A204.1 (cell line): ENCODE measurements at regions not wholly inside any gene's neighbourhood (a gene's known extent, or its start where the extent isn't known, plus 50 kb on each side); places are given as distances from the start of the nearest gene placed in this dataset.

Source experiments
- FAIRE-seq: peaks from 2 replicates; lab custom pipeline; 2012; peaks lifted over from hg19 to GRCh38; lab: Jason Lieb, UNC

DNA sequence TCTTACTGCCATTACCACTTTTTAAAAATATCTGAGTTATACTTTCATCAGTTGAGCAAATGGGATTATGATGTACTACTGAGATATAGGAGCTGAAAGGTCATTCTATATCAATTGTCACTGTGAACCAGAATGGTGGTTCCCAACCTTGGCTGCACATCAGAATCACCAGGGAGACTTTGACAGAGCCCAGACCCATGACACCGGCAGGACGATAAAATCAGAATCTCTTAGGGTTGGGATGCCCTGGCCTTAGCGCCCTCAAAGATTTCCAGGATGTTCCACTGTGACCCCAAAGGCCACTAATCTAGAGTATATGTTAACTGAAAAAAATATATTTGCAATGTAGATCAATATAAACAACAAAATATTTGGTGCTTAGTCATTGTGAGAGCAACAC lies 355.1 kb downstream of the LIG4 start:
- no peak for FAIRE-seq

DNA sequence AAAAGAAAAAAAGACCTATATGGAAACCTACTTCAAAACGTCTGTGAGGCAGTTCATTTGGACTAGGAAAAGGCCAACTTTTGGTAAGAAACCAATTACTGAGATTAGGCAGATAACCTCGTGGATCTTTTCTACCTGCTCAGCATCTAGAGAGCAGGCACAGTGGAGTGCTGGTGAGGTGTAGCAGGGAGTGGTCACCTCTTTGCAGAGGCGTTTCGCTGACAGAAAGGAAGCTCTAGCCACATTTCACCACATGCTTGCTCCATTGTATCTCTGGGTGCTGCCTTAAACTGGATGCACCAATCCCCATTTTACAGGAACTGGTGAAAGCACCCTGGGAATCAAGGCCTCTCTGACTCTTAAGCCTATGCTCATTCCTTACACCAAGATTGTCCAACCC lies 360.5 kb downstream of the LIG4 start:
- FAIRE-seq = no peak

- FAIRE-seq = no peak
Observed at GRCh38 chr13:107852072-107852471, 363.3 kb downstream of the LIG4 start.

DNA sequence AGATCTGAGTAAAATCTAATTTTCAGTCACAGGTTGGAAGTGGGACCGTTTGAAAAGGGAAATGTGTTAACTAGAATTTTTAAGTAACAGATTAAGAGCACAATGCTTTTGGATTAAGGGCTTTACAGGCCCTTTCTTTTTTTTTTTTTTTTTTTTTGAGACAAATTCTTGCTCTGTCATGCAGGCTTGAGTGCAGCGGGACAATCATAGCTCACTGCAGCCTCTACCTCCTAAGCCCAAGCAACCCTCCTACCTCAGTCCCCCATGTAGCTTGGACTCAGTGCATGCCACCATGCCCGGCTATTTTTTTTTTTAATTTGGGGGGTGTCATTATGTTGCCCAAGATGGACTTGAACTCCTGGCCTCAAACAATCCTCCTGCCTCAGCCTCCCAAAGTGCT lies 363.7 kb downstream of the LIG4 start:
- FAIRE-seq = no peak

- no peak for FAIRE-seq
Observed at GRCh38 chr13:107847406-107847805, 367.9 kb downstream of the LIG4 start.

DNA sequence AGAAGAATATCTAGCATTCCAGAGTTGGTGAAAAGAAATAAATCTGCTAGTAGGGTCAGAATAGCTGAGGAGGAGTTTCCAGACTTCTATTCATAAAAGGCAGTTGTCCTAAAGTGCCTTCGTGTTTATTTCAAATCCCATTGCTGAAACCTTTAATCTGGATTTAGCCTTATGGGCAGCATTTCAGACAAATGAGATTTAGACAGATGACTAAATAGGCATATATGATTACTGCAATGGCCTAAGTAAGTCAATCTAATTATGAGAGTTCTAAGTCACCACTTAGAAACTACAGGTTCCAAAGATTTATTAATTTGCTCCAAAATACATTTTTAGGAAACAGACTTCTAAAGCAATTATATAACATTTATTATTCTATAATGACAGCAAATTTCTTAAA lies 368.7 kb downstream of the LIG4 start:
- FAIRE-seq = no peak

- no peak for FAIRE-seq
Observed at GRCh38 chr13:107845911-107846310, 369.4 kb downstream of the LIG4 start.

DNA sequence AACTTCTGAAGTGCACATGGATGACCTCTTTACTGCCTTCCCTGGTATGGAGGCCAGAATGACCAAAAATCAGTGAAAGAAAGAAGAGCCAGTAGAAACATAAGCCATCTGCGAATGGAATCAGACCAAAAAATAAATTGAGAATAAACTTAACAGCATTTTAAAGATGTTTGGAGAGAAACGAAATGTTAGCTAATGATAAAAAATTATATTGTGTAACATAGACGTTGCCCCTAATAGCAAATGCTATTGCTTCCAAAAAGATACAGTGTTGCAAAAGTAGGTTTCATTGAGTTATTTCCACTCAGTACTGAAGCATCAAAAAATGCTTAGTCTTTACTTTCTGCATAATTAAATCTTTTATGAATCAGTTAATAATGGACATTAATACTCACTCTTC lies 371.7 kb downstream of the LIG4 start:
- FAIRE-seq = no peak

GRCh38 chr13:107843281-107843680 lies 372.1 kb downstream of the LIG4 start:
- FAIRE-seq = no peak

- no peak for FAIRE-seq
Observed at GRCh38 chr13:107842562-107843180, 372.7 kb downstream of the LIG4 start.

DNA sequence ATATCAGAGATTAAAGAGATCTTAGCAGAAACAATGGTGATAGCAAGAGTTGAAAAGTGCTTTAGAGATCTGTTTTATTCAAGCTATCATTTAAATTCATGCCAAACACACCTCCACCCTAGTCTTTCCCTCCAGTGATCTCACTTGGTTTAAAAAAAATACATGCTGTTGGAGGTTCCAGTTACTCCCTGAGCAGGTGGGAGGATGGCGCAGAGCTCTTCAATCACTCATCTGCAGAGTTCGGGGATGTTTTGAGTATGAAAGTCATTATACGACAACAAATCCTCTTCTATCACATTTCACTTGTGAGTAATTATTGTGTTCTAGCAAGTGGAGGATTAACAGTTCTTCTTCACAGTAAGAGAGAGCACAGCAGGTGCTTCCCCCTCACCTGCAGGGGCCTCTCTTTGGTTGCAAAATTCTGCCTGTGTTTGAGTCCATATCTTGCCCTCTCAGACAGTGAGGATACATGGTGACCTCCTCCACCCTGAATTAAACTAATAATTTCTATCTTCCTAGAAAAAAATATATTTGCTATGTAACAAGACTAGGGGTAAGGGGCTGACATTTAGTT lies 376.7 kb downstream of the LIG4 start:
- FAIRE-seq = no peak

GRCh38 chr13:107836685-107837084 lies 378.7 kb downstream of the LIG4 start:
- FAIRE-seq = no peak

GRCh38 chr13:107835339-107836018 lies 379.9 kb downstream of the LIG4 start:
- no peak for FAIRE-seq

GRCh38 chr13:107834717-107835116 lies 380.6 kb downstream of the LIG4 start:
- FAIRE-seq = no peak

GRCh38 chr13:107834281-107834680 lies 381.1 kb downstream of the LIG4 start:
- FAIRE-seq = no peak

DNA sequence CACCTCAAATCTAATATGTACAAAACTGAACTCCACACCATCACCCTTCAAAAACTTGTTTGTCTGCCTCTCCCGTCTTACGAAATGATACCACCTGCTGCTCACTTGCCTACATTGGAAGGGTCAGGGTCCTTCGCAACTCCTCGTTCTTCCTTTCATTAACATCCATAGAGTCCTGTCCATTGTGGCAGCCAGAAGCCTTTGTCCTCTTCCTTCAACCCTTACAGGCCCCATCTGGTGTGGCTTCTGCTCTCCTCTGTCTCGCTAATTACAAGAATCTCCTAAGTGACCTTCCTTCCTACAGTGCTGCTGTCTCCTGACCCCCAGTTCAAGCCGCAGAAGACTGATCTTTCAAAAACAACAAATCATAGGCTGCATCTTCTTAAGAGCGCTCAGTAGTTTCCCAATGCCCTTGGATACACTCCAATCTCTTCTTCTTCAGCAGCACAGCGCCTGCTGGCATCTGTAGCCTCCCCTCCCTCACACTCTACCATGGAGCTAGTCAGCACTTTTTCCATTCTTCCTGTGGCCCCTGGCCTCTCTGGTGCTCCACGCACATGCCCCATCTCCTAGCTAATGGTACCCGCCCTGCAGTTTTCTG lies 382.7 kb downstream of the LIG4 start:
- FAIRE-seq = no peak

- FAIRE-seq = no peak
Observed at GRCh38 chr13:107830804-107831203, 384.5 kb downstream of the LIG4 start.

GRCh38 chr13:107827840-107828549 lies 387.3 kb downstream of the LIG4 start:
- FAIRE-seq = no peak

GRCh38 chr13:107824635-107825034 lies 390.7 kb downstream of the LIG4 start:
- FAIRE-seq = no peak

DNA sequence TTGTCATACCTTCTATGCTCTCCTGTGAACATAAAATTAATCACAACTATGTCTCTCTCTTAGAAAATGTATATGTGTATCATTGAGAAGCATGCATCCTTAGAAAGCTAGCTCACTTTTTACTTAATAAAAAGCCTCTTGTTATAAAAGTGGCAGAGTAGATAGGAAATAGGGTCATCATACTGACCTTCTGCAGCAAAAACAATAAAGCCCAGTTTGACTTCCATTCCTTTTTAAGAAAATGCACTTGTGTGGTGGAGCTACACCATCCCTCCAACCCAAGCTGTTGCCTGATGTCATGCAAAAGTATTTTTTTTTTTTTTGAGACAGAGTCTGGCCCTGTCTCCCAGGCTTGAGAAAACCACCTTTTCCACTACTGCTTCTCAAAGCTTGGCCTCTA lies 393.3 kb downstream of the LIG4 start:
- no peak for FAIRE-seq

DNA sequence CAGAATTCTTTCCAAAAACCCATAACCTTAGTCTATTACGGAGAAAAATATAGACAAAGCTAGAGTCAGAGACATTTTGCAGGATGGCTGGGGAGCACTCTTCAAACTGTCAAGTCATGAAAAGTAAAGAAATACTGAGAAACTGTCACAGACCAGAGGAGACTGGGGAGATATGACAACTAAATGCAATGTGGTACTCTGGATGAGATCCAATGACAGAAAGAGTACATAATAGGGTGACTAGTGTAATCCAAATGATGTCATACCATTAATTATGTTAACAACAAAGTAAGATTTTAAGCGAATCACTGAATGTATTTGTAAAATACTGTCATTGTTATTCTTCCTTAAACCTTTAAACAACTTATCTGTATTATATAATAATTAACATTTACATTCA lies 393.8 kb downstream of the LIG4 start:
- FAIRE-seq = no peak

DNA sequence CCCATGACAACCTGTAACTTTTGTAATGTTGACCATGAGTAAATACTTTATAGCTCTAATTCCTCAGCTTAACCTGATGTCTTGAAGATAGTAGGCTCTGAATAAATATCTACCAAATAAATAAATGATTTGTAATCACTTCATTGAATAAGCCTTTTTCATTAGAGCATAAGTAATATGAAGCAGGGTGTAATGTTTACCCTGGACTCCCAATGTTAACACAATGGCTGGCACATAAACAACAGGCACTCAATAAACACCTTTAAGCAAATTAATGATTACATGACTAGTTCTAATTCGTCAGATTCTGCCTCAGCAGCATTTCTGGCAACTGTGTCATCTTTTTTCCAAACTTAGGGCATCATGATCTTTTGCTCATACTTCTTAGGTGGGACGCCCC lies 396.3 kb downstream of the LIG4 start:
- no peak for FAIRE-seq
